Suprapubic skin (tissue), 3 donors: ENCODE measurements at regions not wholly inside any gene's neighbourhood (a gene's known extent, or its start where the extent isn't known, plus 50 kb on each side); places are given as distances from the start of the nearest gene placed in this dataset.

Experiments
- CTCF ChIP-seq, 2 donors: fragments of 200-600 bp in 1 of 2; fragments of 450-650 bp in 1 of 2; sonication (generic) in 1 of 2; IDR thresholded peaks; one replicate each; pipeline ENCODE4 v1.5.1; 2016 to 2019; ENCODE audit warnings: antibody characterized with exemption in 2 of 2, mild to moderate bottlenecking in 1 of 2, moderate library complexity in 1 of 2
- EP300 ChIP-seq: sonication (generic); formaldehyde crosslinking; IDR thresholded peaks from one replicate; pipeline ENCODE4 v1.6.1; 2017; ENCODE audit warnings: antibody characterized with exemption

GRCh38 chr12:82009524-82009923 lies 250.4 kb upstream of the PPFIA2 start:
- no peak for TF ChIP-seq CTCF (IDR thresholded peaks at IDR 0.05)
- no peak for TF ChIP-seq EP300
